ENCODE measurements at regions not wholly inside any gene's neighbourhood (a gene's known extent, or its start where the extent isn't known, plus 50 kb on each side); places are given as distances from the start of the nearest gene placed in this dataset.

- H3K4me2 ChIP-seq (ENCODE audit: insufficient read depth, insufficient read length, low read length): no peak overlapping the region
- H3K79me1 ChIP-seq (ENCODE audit: insufficient read depth, low read depth, low read length, poor library complexity, severe bottlenecking): no peaks in the 10 kb centered on the region
- no peak overlapping the region for H3K18ac ChIP-seq (ENCODE audit: insufficient read length, low read depth, low read length)
- no peaks in the 10 kb centered on the region for H3K79me2 ChIP-seq (ENCODE audit: insufficient read depth, low read length)
- H2AFZ ChIP-seq (ENCODE audit: low read length): no peak overlapping the region
- H3K4me1 Mint-ChIP-seq: no peaks in the 10 kb centered on the region
- no peak overlapping the region for H3K23ac ChIP-seq (ENCODE audit: insufficient read length, low read depth, low read length)
- H3K9ac ChIP-seq (ENCODE audit: extremely low read depth, insufficient read length, low read length): no peak overlapping the region
- H3K27ac ChIP-seq (ENCODE audit: insufficient read length, low read depth, low read length): no peak overlapping the region
- no peaks in the 10 kb centered on the region for H3K27me3 ChIP-seq (ENCODE audit: insufficient read depth, low read length)
- no peaks in the 10 kb centered on the region for H3K4me1 ChIP-seq (ENCODE audit: insufficient read depth, low read length)
- no peak for DNase-seq
- no peak overlapping the region for H4K91ac ChIP-seq (ENCODE audit: insufficient read length, low read depth, low read length)
- H3K4ac ChIP-seq (ENCODE audit: low read depth, low read length): no peak overlapping the region
- no peaks in the 10 kb centered on the region; the same call in 1 of the 2 replicates for H3K27me3 Mint-ChIP-seq (ENCODE audit: low read depth)
- no peak overlapping the region for H2BK120ac ChIP-seq (ENCODE audit: low read depth, low read length, poor library complexity, severe bottlenecking)
- no peak overlapping the region for H3K14ac ChIP-seq (ENCODE audit: insufficient read depth, low read length)
- H3K23me2 ChIP-seq (ENCODE audit: insufficient read length, low read depth, low read length, poor library complexity, severe bottlenecking): no peaks in the 10 kb centered on the region
- H2BK20ac ChIP-seq (ENCODE audit: low read depth, low read length, poor library complexity, severe bottlenecking): no peak overlapping the region
- H2BK5ac ChIP-seq (ENCODE audit: insufficient read length, low read length): no peak overlapping the region
- no peak overlapping the region for H3T11ph ChIP-seq (ENCODE audit: low read length)
- WGBS (ENCODE audit: extremely low coverage, insufficient read length, low lambda C conversion rate): no CpG with 5 or more reads among the region's 3 CpGs
- no peak for TF ChIP-seq CTCF (conservative IDR thresholded peaks at IDR 0.05)
- no peak overlapping the region for H4K5ac ChIP-seq (ENCODE audit: insufficient read length, low read depth, low read length)
- no peaks in the 10 kb centered on the region; a peak in 1 of 5 replicates for H3K9me3 Mint-ChIP-seq
- no peak overlapping the region for H3K27ac Mint-ChIP-seq
- no peaks in the 10 kb centered on the region; a peak in 1 of 7 replicates for H3K36me3 Mint-ChIP-seq (ENCODE audit: insufficient read depth in 1 of 3, low read depth in 3 of 3)
- H3K56ac ChIP-seq (ENCODE audit: insufficient read length, low read depth, low read length): no peak overlapping the region
- H3K9me3 ChIP-seq (ENCODE audit: control insufficient read depth, low read depth, low read length): no peaks in the 10 kb centered on the region
- H2AK5ac ChIP-seq (ENCODE audit: insufficient read length, low read length): no peak overlapping the region
- no peak overlapping the region for H4K8ac ChIP-seq (replicated peaks; ENCODE audit: insufficient read length, low read depth, low read length)
- no peaks in the 10 kb centered on the region for H4K20me1 ChIP-seq (ENCODE audit: control insufficient read depth, insufficient read depth, insufficient read length)
- no peak overlapping the region for H2BK12ac ChIP-seq (ENCODE audit: insufficient read length, low read depth, low read length)
- H2BK15ac ChIP-seq (ENCODE audit: low read depth, low read length): no peak overlapping the region
- no peak overlapping the region for H3K4me3 Mint-ChIP-seq
Observed at GRCh38 chr6:16006681-16007080, 122.2 kb upstream of the MYLIP start.
